K562 (cell line): ENCODE measurements at regions not wholly inside any gene's neighbourhood (a gene's known extent, or its start where the extent isn't known, plus 50 kb on each side); places are given as distances from the start of the nearest gene placed in this dataset.

ENCODE experiments used
- CCAR2 ChIP-seq: fragments of 200-400 bp; formaldehyde crosslinking; IDR thresholded peaks from 2 replicates; pipeline ENCODE4 v1.6.1; 2017; ENCODE audit warnings: mild to moderate bottlenecking, low read depth, low read length
- E2F5 ChIP-seq: sonication (generic); formaldehyde crosslinking; IDR thresholded peaks from 2 replicates; pipeline ENCODE4 v1.8.0; 2022; ENCODE audit warnings: mild to moderate bottlenecking, missing genetic modification reagents
- FOXJ3 ChIP-seq: sonication (generic); formaldehyde crosslinking; IDR thresholded peaks from 2 replicates; pipeline ENCODE4 v1.4.0; 2020; ENCODE audit warnings: mild to moderate bottlenecking, missing genetic modification reagents
- MYNN ChIP-seq, 2 experiments: sonication (generic); formaldehyde crosslinking in 1 of 2; IDR thresholded peaks; 2 replicates each; pipeline versions ENCODE4 v1.5.0 to v1.6.1; 2016 to 2020; ENCODE audit warnings: antibody characterized with exemption in 1 of 2, missing genetic modification reagents in 1 of 2
- ZBTB7A ChIP-seq: IDR thresholded peaks from 2 replicates; pipeline ENCODE4 v1.6.1; 2011; ENCODE audit warnings: low read depth, mild to moderate bottlenecking, low read length, moderate library complexity, borderline replicate concordance; ENCODE audit not compliant: control insufficient read depth
- ZNF354B ChIP-seq: fragments of 250-450 bp; sonication (Bioruptor Pico); IDR thresholded peaks from 2 replicates; pipeline ENCODE4 v1.4.0; 2020
- TF ChIP-seq, protein P1 (sequence below): fragments of 450-650 bp; IDR thresholded peaks from 2 replicates; pipeline ENCODE4 v1.7.0; 2016; ENCODE audit warnings: borderline replicate concordance
- TF ChIP-seq, protein P2 (sequence below): fragments of 450-650 bp; formaldehyde crosslinking; IDR thresholded peaks from 2 replicates; pipeline ENCODE4 v1.4.0; 2022; ENCODE audit warnings: mild to moderate bottlenecking, moderate library complexity
- TF ChIP-seq, protein P3 (sequence below), 3 experiments: IDR thresholded peaks in 2 of 3; conservative IDR thresholded peaks in 1 of 3; 2 replicates each; pipeline ENCODE4 v1.5.1; 2011 to 2012; ENCODE audit warnings: low read length in 3 of 3, mild to moderate bottlenecking in 3 of 3, control low read depth in 2 of 3, improper control_type of control experiment in 1 of 3, inconsistent platforms in 1 of 3, low read depth in 1 of 3, mixed read lengths in 1 of 3, moderate library complexity in 1 of 3; ENCODE audit not compliant: insufficient read depth in 2 of 3
- TF ChIP-seq, protein P4 (sequence below): fragments of 450-650 bp; IDR thresholded peaks from 2 replicates; pipeline ENCODE4 v1.6.1; 2016

DNA sequence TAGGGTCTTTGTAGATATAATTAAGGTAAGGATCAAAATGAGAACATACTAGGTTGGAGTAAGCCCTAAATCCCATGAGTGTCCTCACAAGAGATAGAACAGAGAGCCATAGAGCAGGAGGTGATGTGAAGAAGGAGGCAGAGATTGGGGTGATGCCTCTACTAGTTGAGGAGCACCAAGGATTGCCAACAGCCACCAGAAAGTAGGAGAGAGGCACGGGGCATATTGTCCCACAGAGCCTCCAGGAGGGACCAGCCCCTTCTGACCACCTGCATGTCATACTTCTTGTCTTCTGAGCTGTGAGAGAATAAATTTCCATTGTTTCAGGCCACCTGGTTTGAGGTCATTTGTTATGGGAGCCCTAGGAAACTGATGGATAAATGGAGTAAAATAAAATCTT is 363.3 kb downstream of the RPS6KC1 start:
- no peak for TF ChIP-seq MYNN (IDR thresholded peaks at IDR 0.05)
- no peak for TF ChIP-seq MYNN (CRISPR knock-in tag; IDR thresholded peaks at IDR 0.05)
- TF ChIP-seq ZNF354B (CRISPR knock-in tag), result no peak
- TF ChIP-seq FOXJ3 (CRISPR knock-in tag), result no peak
- no peak for TF ChIP-seq ZBTB7A
- TF ChIP-seq, protein P1, sequence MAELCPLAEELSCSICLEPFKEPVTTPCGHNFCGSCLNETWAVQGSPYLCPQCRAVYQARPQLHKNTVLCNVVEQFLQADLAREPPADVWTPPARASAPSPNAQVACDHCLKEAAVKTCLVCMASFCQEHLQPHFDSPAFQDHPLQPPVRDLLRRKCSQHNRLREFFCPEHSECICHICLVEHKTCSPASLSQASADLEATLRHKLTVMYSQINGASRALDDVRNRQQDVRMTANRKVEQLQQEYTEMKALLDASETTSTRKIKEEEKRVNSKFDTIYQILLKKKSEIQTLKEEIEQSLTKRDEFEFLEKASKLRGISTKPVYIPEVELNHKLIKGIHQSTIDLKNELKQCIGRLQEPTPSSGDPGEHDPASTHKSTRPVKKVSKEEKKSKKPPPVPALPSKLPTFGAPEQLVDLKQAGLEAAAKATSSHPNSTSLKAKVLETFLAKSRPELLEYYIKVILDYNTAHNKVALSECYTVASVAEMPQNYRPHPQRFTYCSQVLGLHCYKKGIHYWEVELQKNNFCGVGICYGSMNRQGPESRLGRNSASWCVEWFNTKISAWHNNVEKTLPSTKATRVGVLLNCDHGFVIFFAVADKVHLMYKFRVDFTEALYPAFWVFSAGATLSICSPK, result no peak
- TF ChIP-seq, protein P2, sequence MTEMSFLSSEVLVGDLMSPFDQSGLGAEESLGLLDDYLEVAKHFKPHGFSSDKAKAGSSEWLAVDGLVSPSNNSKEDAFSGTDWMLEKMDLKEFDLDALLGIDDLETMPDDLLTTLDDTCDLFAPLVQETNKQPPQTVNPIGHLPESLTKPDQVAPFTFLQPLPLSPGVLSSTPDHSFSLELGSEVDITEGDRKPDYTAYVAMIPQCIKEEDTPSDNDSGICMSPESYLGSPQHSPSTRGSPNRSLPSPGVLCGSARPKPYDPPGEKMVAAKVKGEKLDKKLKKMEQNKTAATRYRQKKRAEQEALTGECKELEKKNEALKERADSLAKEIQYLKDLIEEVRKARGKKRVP (CRISPR knock-in tag), result no peak
- TF ChIP-seq CCAR2, result no peak
- TF ChIP-seq, protein P3, sequence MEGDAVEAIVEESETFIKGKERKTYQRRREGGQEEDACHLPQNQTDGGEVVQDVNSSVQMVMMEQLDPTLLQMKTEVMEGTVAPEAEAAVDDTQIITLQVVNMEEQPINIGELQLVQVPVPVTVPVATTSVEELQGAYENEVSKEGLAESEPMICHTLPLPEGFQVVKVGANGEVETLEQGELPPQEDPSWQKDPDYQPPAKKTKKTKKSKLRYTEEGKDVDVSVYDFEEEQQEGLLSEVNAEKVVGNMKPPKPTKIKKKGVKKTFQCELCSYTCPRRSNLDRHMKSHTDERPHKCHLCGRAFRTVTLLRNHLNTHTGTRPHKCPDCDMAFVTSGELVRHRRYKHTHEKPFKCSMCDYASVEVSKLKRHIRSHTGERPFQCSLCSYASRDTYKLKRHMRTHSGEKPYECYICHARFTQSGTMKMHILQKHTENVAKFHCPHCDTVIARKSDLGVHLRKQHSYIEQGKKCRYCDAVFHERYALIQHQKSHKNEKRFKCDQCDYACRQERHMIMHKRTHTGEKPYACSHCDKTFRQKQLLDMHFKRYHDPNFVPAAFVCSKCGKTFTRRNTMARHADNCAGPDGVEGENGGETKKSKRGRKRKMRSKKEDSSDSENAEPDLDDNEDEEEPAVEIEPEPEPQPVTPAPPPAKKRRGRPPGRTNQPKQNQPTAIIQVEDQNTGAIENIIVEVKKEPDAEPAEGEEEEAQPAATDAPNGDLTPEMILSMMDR (IDR thresholded peaks at IDR 0.05 in 2 of 3, conservative IDR thresholded peaks at IDR 0.05 in 1 of 3; ENCODE audit: insufficient read depth in 2 of 3, low read depth in 1 of 3, low read length in 3 of 3), result no peak
- TF ChIP-seq E2F5 (CRISPR knock-in tag), result no peak
- TF ChIP-seq, protein P4, sequence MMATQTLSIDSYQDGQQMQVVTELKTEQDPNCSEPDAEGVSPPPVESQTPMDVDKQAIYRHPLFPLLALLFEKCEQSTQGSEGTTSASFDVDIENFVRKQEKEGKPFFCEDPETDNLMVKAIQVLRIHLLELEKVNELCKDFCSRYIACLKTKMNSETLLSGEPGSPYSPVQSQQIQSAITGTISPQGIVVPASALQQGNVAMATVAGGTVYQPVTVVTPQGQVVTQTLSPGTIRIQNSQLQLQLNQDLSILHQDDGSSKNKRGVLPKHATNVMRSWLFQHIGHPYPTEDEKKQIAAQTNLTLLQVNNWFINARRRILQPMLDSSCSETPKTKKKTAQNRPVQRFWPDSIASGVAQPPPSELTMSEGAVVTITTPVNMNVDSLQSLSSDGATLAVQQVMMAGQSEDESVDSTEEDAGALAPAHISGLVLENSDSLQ, result no peak
